ENCODE measurements at regions not wholly inside any gene's neighbourhood (a gene's known extent, or its start where the extent isn't known, plus 50 kb on each side); places are given as distances from the start of the nearest gene placed in this dataset.

DNA sequence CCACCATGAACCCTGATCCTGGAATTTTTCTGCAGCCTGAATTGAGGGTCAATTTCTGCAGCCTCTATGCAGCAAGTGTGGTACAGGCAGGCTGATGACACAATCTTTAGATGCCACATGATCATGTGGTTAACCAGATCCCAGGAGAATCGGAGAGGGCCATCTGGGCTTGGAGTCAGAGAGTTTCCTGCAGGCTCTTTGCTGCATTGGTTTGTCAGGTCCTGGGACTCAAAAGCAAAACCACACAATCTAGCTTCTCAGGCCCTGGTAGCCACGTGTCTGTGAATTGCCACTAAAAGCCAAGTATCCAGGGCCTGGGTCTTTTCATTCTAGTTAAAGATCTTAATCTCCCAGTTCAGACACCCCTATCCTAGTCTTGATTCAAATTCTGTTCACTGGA lies 464.5 kb downstream of the BCOR start:
- H2BK20ac ChIP-seq (ENCODE audit: low read depth, low read length): no peak overlapping the region
- 14% methylated on average over 1 of the region's 2 CpGs; no CpG with 5 or more reads in 1 of the 2 experiments for WGBS, 2 experiments (ENCODE audit: extremely low coverage in 2 of 2, insufficient read length in 1 of 2)
- H4K91ac ChIP-seq (ENCODE audit: insufficient read depth, low read depth, low read length): no peak overlapping the region
- ChIA-PET CTCF (no interaction called here), POLR2A (ENCODE audit: unreplicated experiment) (no interaction called here)
- H3K4me3 ChIP-seq (ENCODE audit: insufficient read depth, low read depth, low read length): no peak overlapping the region
- H3K9ac ChIP-seq (ENCODE audit: low read depth, low read length): no peak overlapping the region
- TF ChIP-seq, protein P1, sequence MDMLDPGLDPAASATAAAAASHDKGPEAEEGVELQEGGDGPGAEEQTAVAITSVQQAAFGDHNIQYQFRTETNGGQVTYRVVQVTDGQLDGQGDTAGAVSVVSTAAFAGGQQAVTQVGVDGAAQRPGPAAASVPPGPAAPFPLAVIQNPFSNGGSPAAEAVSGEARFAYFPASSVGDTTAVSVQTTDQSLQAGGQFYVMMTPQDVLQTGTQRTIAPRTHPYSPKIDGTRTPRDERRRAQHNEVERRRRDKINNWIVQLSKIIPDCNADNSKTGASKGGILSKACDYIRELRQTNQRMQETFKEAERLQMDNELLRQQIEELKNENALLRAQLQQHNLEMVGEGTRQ (IDR thresholded peaks at IDR 0.05; ENCODE audit: low read depth, low read length): no peak
- TF ChIP-seq CEBPB (IDR thresholded peaks at IDR 0.05; ENCODE audit: low read depth, low read length) (no peak), SMC3 (IDR thresholded peaks at IDR 0.05; ENCODE audit: low read depth, low read length) (no peak), FOS (IDR thresholded peaks at IDR 0.05; ENCODE audit: low read depth, low read length) (no peak), RAD21 (IDR thresholded peaks at IDR 0.05; ENCODE audit: low read length) (no peak), CHD1 (IDR thresholded peaks at IDR 0.05; ENCODE audit: low read depth, low read length) (no peak), MXI1 (IDR thresholded peaks at IDR 0.05; ENCODE audit: borderline replicate concordance, low read depth, low read length) (no peak), POLR2A (IDR thresholded peaks at IDR 0.05; ENCODE audit: low read depth, low read length) (no peak), MAZ (IDR thresholded peaks at IDR 0.05; ENCODE audit: borderline replicate concordance, low read depth, low read length) (no peak), RCOR1 (IDR thresholded peaks at IDR 0.05; ENCODE audit: insufficient replicate concordance, low read length) (no peak), MAFK (IDR thresholded peaks at IDR 0.05; ENCODE audit: low read depth, low read length) (no peak), NFE2L2 (IDR thresholded peaks at IDR 0.05; ENCODE audit: low read depth, low read length) (no peak), RFX5 (IDR thresholded peaks at IDR 0.05; ENCODE audit: low read depth, low read length) (no peak), BHLHE40 (IDR thresholded peaks at IDR 0.05; ENCODE audit: low read depth, low read length) (no peak)
- TF ChIP-seq, protein P2, sequence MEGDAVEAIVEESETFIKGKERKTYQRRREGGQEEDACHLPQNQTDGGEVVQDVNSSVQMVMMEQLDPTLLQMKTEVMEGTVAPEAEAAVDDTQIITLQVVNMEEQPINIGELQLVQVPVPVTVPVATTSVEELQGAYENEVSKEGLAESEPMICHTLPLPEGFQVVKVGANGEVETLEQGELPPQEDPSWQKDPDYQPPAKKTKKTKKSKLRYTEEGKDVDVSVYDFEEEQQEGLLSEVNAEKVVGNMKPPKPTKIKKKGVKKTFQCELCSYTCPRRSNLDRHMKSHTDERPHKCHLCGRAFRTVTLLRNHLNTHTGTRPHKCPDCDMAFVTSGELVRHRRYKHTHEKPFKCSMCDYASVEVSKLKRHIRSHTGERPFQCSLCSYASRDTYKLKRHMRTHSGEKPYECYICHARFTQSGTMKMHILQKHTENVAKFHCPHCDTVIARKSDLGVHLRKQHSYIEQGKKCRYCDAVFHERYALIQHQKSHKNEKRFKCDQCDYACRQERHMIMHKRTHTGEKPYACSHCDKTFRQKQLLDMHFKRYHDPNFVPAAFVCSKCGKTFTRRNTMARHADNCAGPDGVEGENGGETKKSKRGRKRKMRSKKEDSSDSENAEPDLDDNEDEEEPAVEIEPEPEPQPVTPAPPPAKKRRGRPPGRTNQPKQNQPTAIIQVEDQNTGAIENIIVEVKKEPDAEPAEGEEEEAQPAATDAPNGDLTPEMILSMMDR (conservative IDR thresholded peaks at IDR 0.05; ENCODE audit: low read depth, low read length): no peak
- TF ChIP-seq, protein P3, sequence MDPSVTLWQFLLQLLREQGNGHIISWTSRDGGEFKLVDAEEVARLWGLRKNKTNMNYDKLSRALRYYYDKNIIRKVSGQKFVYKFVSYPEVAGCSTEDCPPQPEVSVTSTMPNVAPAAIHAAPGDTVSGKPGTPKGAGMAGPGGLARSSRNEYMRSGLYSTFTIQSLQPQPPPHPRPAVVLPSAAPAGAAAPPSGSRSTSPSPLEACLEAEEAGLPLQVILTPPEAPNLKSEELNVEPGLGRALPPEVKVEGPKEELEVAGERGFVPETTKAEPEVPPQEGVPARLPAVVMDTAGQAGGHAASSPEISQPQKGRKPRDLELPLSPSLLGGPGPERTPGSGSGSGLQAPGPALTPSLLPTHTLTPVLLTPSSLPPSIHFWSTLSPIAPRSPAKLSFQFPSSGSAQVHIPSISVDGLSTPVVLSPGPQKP (IDR thresholded peaks at IDR 0.05; ENCODE audit: borderline replicate concordance, low read depth, low read length): no peak
- H2AK5ac ChIP-seq (ENCODE audit: low read depth, low read length): no peak overlapping the region
- no peak overlapping the region for H3K56ac ChIP-seq (ENCODE audit: extremely low read depth, insufficient read depth, low read length)
- intact Hi-C loops (cut with micrococcal nuclease) (no loop called here), dilution Hi-C loops (cut with HindIII; ENCODE audit: low sequenced_read_pairs, unreplicated experiment) (no loop called here), in situ Hi-C loops (cut with MboI; ENCODE audit: low sequenced_read_pairs) (no loop called here)
- no peak overlapping the region for H3K4me2 ChIP-seq (ENCODE audit: low read depth, low read length)
- H2BK120ac ChIP-seq (ENCODE audit: low read depth, low read length): no peak overlapping the region
- no peak overlapping the region for H4K8ac ChIP-seq (ENCODE audit: low read depth in 2 of 2, low read length in 2 of 2)
- no peak overlapping the region for H2AK9ac ChIP-seq (replicated peaks; ENCODE audit: low read depth, low read length, poor library complexity)
- no peak overlapping the region for H4K5ac ChIP-seq (ENCODE audit: low read depth, low read length)
- no TSS peak for BruUV-seq (replicated peaks)
- H4K20me1 ChIP-seq (ENCODE audit: insufficient read depth, low read length): no peaks in the 10 kb centered on the region
- no peak for DNase-seq
- H3K23ac ChIP-seq (ENCODE audit: low read depth, low read length): no peak overlapping the region
- no peak overlapping the region for H2BK15ac ChIP-seq (ENCODE audit: low read depth, low read length)
- H3K9me1 ChIP-seq (ENCODE audit: insufficient read depth, low read length): no peaks in the 10 kb centered on the region
- no peak overlapping the region for H3K27ac ChIP-seq (ENCODE audit: insufficient read depth, low read length)
- H3K4me1 ChIP-seq (ENCODE audit: control insufficient read depth, insufficient read depth, low read length): no peaks in the 10 kb centered on the region
- no peak overlapping the region for H2AFZ ChIP-seq (replicated peaks; ENCODE audit: low read length, poor library complexity)
- H3K36me3 ChIP-seq (ENCODE audit: control insufficient read depth, insufficient read depth, low read length): no peaks in the 10 kb centered on the region
- no peak for ATAC-seq (ENCODE audit: low read depth)
- H3K9me3 ChIP-seq (ENCODE audit: control insufficient read depth, insufficient read depth, low read length): no peaks in the 10 kb centered on the region
- H3K79me1 ChIP-seq (ENCODE audit: low read depth in 1 of 2, low read length in 2 of 2): no peaks in the 10 kb centered on the region
- no peak overlapping the region for H3K4ac ChIP-seq (ENCODE audit: low read depth, low read length)
- H2BK5ac ChIP-seq (ENCODE audit: low read depth, low read length, poor library complexity, severe bottlenecking): no peak overlapping the region
- peaks cover 16% of the 10 kb centered on the region for H3K27me3 ChIP-seq (ENCODE audit: control insufficient read depth, insufficient read depth, low read length)
- H3K18ac ChIP-seq (ENCODE audit: low read depth, low read length): no peak overlapping the region
- H3K14ac ChIP-seq (replicated peaks; ENCODE audit: low read depth, low read length): no peak overlapping the region

Measured in IMR-90 (cell line).